Body of pancreas (tissue), 4 donors: ENCODE measurements at regions not wholly inside any gene's neighbourhood (a gene's known extent, or its start where the extent isn't known, plus 50 kb on each side); places are given as distances from the start of the nearest gene placed in this dataset.

Experiments used
- ATAC-seq: fragments of 150-250 bp; one replicate; pipeline ENCODE4 v1.9.1; 2016
- DNase-seq, 4 donors: peaks; one replicate each; pipeline ENCODE4 v3.0.0-alpha.2; 2019
- H3K27ac ChIP-seq, 4 donors: fragments of 200-600 bp; sonication (generic); 1 replicate in 3 of 4; 2 replicates in 1 of 4; pipeline versions ENCODE4 v1.5.1 to v1.6.1; 2016 to 2019; ENCODE audit warnings: mild to moderate bottlenecking in 1 of 4, mixed read lengths in 1 of 4, moderate library complexity in 1 of 4
- H3K27me3 ChIP-seq, 2 donors: fragments of 200-600 bp; sonication (generic); one replicate each; pipeline ENCODE4 v1.6.0; 2016; ENCODE audit warnings: mild to moderate bottlenecking in 1 of 2
- H3K36me3 ChIP-seq, 2 donors: fragments of 200-600 bp; sonication (generic); replicated peaks in 1 of 2; 2 replicates each; pipeline ENCODE4 v1.5.1; 2016; ENCODE audit warnings: low read depth in 2 of 2; ENCODE audit not compliant: insufficient read depth in 1 of 2
- H3K4me1 ChIP-seq: fragments of 200-600 bp; sonication (generic); one replicate; pipeline ENCODE4 v1.6.0; 2016
- H3K4me3 ChIP-seq, 2 donors: fragments of 200-600 bp; sonication (generic); 1 replicate in 1 of 2; 2 replicates in 1 of 2; pipeline ENCODE4 v1.5.1; 2016 to 2019
- H3K9me3 ChIP-seq, 3 donors: fragments of 200-600 bp; sonication (generic); 1 replicate in 2 of 3; 2 replicates in 1 of 3; pipeline ENCODE4 v1.5.1; 2016
- CTCF ChIP-seq, 7 experiments: fragments of 450-650 bp in 4 of 7; fragments of 200-600 bp in 3 of 7; sonication (generic) in 3 of 7; IDR thresholded peaks; one replicate each; pipeline ENCODE4 v1.5.1; 2016 to 2019; ENCODE audit warnings: antibody characterized with exemption in 7 of 7
- POLR2A ChIP-seq, 3 donors: fragments of 450-650 bp; IDR thresholded peaks; one replicate each; pipeline ENCODE4 v1.6.1; 2016; ENCODE audit warnings: antibody characterized with exemption in 3 of 3, mild to moderate bottlenecking in 2 of 3
- WGBS, 2 donors: methylation state at CpG; one replicate each; pipeline ENCODE4 v1.1.5; 2017; 5-methylcytosine and 5-hydroxymethylcytosine counted together
- intact Hi-C: fragments of 100-400 bp; cut with DNase I; formaldehyde crosslinking; loops from one replicate; pipeline ENCODE4 v1.15.1; 2023

- DNase-seq (no peak), ATAC-seq (no peak)
- no peak overlapping the region for H3K27ac ChIP-seq
- TF ChIP-seq CTCF (IDR thresholded peaks at IDR 0.05) (no peak), POLR2A (IDR thresholded peaks at IDR 0.05) (no peak)
- no peaks in the 10 kb centered on the region for H3K4me1 ChIP-seq
- H3K27me3 ChIP-seq: no peaks in the 10 kb centered on the region
- peaks cover 0 to 5% (median 0%) of the 10 kb centered on the region in 3 donors for H3K9me3 ChIP-seq
- no peak overlapping the region for H3K4me3 ChIP-seq
- H3K36me3 ChIP-seq: no peaks in the 10 kb centered on the region
- WGBS, 2 donors: 75 to 78% methylated on average over 2 of the region's 2 CpGs
- intact Hi-C loops: no loop called here
Measured at GRCh38 chr1:238767321-238767720, 619.0 kb upstream of the CHRM3 start.

GRCh38 chr1:238764779-238765178 lies 621.6 kb upstream of the CHRM3 start:
- intact Hi-C loops: no loop called here
- 46 to 58% methylated on average over 2 of the region's 2 CpGs for WGBS, 2 donors
- no peak for TF ChIP-seq POLR2A (IDR thresholded peaks at IDR 0.05)
- no peak for TF ChIP-seq CTCF (IDR thresholded peaks at IDR 0.05)
- Histone ChIP-seq H3K4me1 (no peaks in the 10 kb centered on the region), H3K27ac (no peak overlapping the region), H3K4me3 (no peak overlapping the region), H3K27me3 (no peaks in the 10 kb centered on the region), H3K9me3 (peaks cover 0 to 5% (median 0%) of the 10 kb centered on the region in 3 donors), H3K36me3 (no peaks in the 10 kb centered on the region)
- DNase-seq: no peak
- ATAC-seq: no peak

- Histone ChIP-seq H3K27me3 (no peaks in the 10 kb centered on the region), H3K27ac (no peak overlapping the region), H3K9me3 (no peaks in the 10 kb centered on the region), H3K36me3 (no peaks in the 10 kb centered on the region), H3K4me3 (no peak overlapping the region), H3K4me1 (no peaks in the 10 kb centered on the region)
- 70 to 85% methylated on average over 3 of the region's 3 CpGs for WGBS, 2 donors
- no peak for DNase-seq
- no peak for TF ChIP-seq CTCF (IDR thresholded peaks at IDR 0.05)
- TF ChIP-seq POLR2A (IDR thresholded peaks at IDR 0.05): no peak
- intact Hi-C loops: no loop called here
- ATAC-seq: no peak
Measured at GRCh38 chr1:238753252-238753651, 633.1 kb upstream of the CHRM3 start.

GRCh38 chr1:238752327-238752726 lies 634.0 kb upstream of the CHRM3 start:
- Histone ChIP-seq H3K9me3 (no peaks in the 10 kb centered on the region), H3K36me3 (no peaks in the 10 kb centered on the region), H3K4me1 (no peaks in the 10 kb centered on the region), H3K27me3 (no peaks in the 10 kb centered on the region), H3K27ac (no peak overlapping the region), H3K4me3 (no peak overlapping the region)
- TF ChIP-seq CTCF (IDR thresholded peaks at IDR 0.05) (no peak), POLR2A (IDR thresholded peaks at IDR 0.05) (no peak)
- DNase-seq: no peak
- intact Hi-C loops: no loop called here
- 86 to 91% methylated on average over 3 of the region's 3 CpGs for WGBS, 2 donors
- ATAC-seq: no peak

- Histone ChIP-seq H3K9me3 (no peaks in the 10 kb centered on the region), H3K4me3 (no peak overlapping the region), H3K4me1 (no peaks in the 10 kb centered on the region), H3K36me3 (no peaks in the 10 kb centered on the region), H3K27me3 (no peaks in the 10 kb centered on the region), H3K27ac (no peak overlapping the region)
- intact Hi-C loops: no loop called here
- TF ChIP-seq POLR2A (IDR thresholded peaks at IDR 0.05) (no peak), CTCF (IDR thresholded peaks at IDR 0.05) (no peak)
- DNase-seq: no peak
- 76 to 81% methylated on average over 9 to 13 of the region's 13 CpGs for WGBS, 2 donors
- no peak for ATAC-seq
Measured at GRCh38 chr1:238745069-238745468, 641.3 kb upstream of the CHRM3 start.
